ENCODE measurements at regions not wholly inside any gene's neighbourhood (a gene's known extent, or its start where the extent isn't known, plus 50 kb on each side); places are given as distances from the start of the nearest gene placed in this dataset.
A peak's percentile ranks its signal among the peaks of the same experiment; 100 is the strongest.

DNA sequence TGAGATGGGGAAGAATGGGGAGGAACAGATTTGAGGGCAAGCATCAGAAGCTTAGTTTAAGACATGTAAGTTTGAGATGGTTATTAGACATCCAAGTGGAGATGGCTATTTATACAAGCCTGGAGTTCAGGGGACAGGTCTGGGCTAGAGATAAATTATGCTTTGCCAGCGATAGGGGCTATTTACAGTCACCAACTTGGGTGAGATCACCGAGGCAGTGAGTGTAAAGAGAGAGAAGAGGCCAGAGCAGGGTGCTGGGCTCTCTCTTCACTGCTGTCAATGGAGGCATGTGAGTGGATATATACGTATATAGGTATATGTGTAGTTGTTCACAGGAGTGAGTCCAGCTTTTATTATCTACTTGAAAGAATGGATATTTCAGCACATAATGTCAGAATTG lies 81.0 kb downstream of the QPCT start:
- no peak overlapping the region for H3K4me3 ChIP-seq (ENCODE audit: low read length)
- no peak for DNase-seq (ENCODE audit: low read depth, low spot score)

DNA sequence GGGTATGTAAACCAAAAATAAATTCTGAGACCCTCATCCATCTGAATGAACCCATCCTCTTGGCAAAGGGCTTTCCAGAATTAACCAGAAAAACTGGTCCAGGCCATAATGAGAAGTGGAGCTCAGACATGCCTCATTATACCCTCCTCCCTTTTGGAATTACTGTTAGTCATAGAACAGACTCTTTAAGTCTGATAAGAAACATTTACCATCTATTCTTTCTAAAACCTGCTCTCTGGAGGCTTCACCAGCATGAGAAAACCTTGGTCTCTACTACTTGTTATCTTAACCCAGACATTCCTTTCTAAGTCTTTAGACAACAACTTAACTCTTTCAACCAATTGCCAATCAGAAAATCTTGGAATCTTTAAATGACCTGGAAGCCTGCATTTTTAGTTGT lies 82.8 kb downstream of the QPCT start:
- no peak for DNase-seq (ENCODE audit: low read depth, low spot score)
- no peak overlapping the region for H3K4me3 ChIP-seq (ENCODE audit: low read length)

DNA sequence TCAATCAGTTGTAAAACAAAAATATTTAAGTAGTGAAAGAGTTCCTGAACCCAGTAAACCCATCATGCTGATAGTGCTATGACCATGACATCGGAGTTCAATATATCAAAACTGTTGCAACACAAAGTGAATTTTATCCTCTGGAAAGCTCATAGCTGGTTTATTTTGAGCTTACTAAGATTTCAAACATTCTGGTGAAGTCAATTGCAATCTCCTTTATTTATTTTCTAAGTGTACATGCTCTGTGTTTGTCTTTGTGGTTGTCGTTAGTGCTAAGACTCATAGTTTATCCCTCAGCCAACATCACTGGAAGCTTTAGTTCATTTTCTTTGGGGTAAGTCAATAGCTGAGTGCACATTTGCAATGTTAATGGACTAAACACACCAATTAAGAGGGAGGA lies 91.9 kb downstream of the QPCT start:
- H3K4me3 ChIP-seq (ENCODE audit: low read length) = no peak overlapping the region
- DNase-seq (ENCODE audit: low read depth, low spot score) = no peak

DNA sequence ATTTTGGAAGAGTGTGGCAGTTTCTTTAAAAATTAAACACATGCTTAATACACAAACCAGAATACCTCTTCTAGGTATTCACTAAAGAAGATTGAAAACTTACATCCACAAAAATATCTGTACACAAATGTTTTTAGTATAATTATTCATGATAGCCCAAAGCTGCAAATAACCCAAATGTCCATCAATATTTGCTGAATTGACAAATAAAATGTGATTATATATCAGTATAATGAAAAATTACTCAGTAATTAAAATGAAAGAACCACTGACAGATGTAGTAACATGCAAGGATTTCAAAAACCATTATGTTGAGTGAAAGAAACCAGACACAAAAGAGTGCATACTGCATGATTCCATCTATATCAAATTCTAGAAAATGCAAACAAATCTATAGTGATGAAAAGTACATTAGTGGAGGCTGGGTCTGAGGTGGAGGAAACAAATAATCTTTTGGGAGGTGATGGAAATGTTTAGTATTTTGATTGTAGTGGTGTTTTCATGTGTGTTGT lies 94.8 kb downstream of the QPCT start:
- DNase-seq (ENCODE audit: low read depth, low spot score) = no peak

DNA sequence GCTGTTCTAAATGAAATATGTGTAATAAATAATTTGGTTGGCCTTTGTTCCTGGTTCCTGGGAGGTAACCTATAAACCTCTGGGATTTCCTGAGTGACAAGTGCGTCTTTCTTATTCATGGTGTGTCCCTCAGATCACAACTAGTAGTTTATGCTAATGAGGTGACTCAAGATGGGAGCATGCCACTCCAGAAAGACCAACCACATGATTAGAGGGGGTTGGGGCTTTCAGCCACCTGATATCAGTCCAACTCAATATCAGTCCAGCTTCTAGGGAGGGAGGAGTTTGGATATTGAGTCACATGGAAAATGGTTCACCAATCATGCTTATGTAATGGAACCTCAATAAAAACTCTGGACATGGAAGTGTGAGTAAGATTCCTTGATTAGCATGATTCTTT lies 96.6 kb downstream of the QPCT start:
- H3K4me3 ChIP-seq (ENCODE audit: low read length) = no peak overlapping the region
- no peak for DNase-seq (ENCODE audit: low read depth, low spot score)

More for the DNA sequence above, 94.8 kb downstream of the QPCT start:
- no peak overlapping the region for H3K4me3 ChIP-seq (ENCODE audit: low read length)

DNA sequence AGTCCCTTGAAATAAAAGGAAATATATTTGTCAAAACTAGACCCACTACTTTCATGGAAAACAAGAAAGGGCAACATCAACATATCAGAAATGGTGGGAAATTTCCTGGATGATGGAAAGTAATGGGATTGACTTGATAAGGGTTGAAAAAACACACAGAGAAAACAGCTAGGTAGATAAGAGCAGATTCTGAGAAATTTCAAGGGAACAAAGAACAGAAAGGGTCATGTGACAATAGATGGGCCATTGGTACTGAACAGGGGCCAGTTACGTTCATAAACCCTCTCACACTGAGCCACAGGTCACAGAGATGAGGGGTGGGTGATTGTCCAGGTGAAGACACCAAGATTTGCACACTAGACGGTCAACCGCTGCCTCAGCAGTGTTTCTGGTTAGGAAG lies 98.7 kb downstream of the QPCT start:
- H3K4me3 ChIP-seq (ENCODE audit: low read length) = no peak overlapping the region
- DNase-seq (ENCODE audit: low read depth, low spot score) = no peak

DNA sequence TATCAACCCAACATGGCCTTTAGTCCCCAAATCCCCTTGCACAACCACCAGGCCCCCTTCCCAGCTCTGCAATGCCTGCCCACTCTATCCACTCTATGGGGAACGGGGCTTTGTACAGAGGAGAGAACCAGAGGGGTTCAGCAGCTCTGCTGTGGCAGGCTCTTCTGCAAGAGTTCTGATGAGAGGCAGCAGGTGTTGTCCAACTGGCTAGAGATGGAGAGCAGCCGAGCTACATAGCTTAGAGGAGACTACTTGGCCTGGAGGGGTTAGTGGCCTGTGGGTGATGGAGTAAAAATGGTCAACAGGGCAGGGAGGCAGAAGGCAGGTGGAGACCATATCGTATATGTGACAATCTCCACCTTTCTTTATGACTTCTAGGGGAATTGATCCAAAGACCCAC lies 103.0 kb downstream of the QPCT start:
- H3K4me3 ChIP-seq (ENCODE audit: low read length) = no peak overlapping the region
- no peak for DNase-seq (ENCODE audit: low read depth, low spot score)

DNA sequence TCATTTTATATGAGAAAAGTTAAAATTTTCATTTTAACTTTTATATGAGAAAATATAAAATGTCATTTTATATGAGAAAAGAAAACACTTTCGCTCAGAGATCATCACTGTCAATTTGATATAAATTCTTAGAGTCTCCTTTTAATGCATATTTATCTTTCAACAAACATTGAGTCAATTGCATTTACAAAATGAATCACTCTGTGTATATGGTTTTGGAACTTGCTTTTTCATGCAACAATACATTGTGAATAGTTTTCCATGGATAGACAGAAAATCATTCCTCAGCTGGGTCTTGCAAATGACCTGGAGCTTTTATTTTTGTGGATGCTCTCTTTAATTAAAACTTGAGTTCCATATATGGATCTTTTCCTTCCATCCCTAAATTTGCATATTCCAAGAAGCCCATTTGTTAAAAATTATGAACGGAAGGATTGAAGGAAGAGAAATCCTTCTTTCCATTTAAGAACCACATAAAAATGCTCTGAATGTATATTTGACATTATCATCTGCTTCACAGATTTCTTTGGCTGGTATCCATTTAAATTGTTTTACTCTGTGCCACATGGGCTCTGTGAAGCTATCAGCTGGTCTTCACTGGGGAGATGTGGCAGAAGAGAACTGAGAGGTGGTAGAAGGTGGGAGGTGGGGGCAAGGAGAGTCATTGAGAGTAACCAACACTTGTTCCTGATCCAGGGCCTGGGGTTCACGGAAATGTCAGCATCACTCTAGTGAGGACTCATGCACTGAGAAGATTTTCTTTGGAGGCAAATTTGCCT lies 104.1 kb downstream of the QPCT start:
- DNase-seq (ENCODE audit: low read depth, low spot score) = no peak
- no peak overlapping the region for H3K4me3 ChIP-seq (ENCODE audit: low read length)

DNA sequence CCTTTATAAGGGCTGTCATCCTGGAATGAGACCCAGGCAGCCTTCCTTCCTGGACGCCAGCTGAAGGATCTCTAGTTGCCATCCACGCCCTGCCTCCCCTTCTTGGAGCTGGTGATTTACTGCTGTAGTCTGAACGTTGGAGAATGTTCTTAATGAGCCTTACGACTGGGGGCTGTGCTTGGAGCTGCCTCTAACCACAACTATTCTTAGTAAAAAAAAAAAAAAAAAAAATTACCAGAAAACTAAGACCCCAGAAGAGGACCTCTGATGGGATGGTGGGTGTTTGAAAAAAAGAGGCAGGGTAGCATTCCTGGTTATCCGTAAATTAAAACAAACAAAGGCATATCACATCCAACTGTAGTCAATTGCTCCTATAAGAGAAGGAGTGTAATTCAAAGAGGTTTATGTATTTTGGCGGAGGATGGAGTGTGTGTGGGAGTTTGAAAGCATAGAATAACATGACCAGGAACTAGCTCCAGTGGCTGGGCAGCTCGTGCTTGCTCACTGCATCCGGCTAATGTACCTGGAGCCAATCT lies 105.4 kb downstream of the QPCT start:
- H3K4me3 ChIP-seq (ENCODE audit: low read length) = no peak overlapping the region
- no peak for DNase-seq (ENCODE audit: low read depth, low spot score)

DNA sequence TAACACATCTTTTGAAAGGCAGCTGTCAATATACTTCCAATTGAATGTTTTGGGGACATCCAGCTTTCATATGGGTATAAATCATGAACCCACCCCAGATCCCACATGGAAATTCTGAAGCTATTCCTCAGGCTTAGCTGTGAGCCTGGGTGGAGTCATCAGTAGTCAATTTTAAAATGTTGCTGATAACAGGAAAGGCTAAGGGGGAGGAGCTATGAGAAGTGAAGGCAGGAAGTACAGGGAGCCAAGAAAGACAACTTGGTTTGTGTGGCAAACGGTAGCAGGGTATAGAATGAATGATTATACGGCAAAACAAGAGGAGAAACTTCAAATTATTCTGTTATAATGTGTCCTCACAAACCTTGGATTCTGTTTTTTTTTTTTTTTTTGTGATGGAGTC lies 108.6 kb downstream of the QPCT start:
- no peak for DNase-seq (ENCODE audit: low read depth, low spot score)
- H3K4me3 ChIP-seq (ENCODE audit: low read length) = no peak overlapping the region

DNA sequence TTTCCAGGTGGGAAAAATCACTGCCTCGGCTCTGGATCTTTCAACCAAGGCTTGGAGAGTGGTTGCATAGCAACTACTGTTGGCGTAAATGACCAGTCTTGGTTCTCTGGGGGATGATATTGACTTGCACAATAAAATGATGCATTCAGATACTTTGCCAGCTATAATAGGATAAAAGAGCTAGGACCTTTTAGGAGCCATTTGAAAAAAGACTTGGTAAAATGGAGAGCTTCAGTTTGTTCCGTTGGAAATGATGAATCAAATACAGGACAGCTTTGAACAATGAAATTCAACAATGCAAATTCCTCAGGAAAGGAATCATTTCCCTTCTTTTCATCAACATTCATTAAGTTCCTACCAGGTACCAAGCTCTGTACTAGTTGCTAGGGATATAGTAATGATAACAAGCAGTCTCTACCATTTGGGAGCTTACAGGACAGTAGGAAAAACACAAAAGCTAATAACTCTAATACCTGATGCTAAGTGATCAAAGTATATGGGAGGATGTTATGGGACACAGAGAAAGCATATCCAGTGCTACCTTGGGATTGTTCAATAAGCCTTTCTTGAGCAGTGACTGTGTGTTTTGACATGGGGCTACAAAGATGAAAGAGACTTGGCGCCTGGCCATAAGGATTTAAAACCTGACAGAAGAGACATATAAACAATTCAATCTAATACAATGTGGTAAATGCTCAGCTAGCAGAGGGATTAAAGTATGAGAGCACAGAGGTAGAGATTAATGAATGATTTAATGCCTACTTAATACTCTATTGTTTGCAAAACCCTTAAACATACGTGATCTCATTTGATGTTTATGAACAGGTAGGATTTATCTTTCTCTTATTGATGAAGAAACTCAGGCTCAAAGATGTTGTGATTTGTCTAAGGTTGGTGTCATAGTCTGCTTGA lies 110.7 kb downstream of the QPCT start:
- no peak overlapping the region for H3K4me3 ChIP-seq (ENCODE audit: low read length)
- DNase-seq (ENCODE audit: low read depth, low spot score) = peak; percentile 6

DNA sequence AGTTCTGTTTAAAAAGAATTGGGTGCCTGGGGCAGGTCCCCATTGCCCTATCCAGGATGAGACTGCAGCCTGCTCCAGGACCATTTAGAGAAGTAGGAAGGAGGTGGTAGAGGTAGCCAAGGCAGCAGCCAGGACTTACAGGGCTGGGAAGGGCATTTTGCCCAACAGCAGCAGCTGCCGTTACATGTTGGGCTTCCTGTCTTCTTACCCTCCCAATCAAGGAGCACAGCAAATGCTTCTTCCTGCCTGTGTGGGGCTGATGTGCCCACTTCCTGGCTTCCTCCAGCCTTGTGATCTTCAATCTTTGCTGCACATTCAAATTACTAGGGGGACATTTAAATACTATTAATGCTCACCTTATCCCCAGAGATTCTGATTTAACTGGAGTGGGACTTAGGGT lies 112.0 kb downstream of the QPCT start:
- DNase-seq (ENCODE audit: low read depth, low spot score) = peak; percentile 73
- H3K4me3 ChIP-seq (ENCODE audit: low read length) = no peak overlapping the region

DNA sequence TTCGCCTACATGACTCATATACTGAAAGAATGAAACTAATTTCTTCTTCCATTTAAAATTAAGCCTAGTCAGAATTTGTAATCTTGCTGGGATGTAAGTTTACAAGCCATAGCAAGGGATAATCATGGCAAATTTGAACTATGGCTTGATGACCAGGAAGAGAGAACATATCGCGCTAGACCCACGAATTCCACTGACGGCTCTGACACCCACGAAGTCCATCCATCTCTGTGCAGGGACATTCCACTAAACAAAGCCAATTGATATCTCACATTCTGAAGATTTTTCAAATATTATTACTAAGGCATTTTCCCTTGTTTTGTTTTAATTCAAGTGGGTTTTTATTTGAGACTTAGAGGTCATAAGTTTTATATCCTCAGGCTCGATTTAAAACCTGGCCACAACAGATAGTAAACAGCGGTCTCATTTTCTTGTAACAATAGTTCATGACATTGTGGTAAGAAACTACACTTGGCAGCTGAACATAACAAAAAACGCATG lies 113.0 kb downstream of the QPCT start:
- no peak for DNase-seq (ENCODE audit: low read depth, low spot score)

DNA sequence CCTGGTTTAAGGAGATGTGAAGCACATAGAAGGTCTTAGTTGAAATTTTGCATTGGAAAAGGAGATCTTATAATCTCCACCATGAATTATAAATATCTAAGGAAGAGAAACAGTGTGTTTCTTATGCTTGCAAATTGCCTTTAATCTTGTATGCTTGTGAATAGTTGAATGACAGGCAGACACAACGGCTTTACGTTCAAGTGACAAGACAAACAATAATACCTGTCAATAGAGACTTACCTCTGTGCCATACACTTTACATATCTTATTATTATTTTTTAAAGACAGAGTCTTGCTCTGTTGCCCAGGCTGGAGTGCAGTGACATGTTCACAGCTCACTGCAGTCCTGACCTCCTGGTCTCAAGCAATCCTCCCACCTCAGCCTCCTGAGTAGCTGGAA lies 113.7 kb downstream of the QPCT start:
- DNase-seq (ENCODE audit: low read depth, low spot score) = no peak
- H3K4me3 ChIP-seq (ENCODE audit: low read length) = no peak overlapping the region

More for the DNA sequence above, 113.0 kb downstream of the QPCT start:
- H3K4me3 ChIP-seq (ENCODE audit: low read length) = no peak overlapping the region

DNA sequence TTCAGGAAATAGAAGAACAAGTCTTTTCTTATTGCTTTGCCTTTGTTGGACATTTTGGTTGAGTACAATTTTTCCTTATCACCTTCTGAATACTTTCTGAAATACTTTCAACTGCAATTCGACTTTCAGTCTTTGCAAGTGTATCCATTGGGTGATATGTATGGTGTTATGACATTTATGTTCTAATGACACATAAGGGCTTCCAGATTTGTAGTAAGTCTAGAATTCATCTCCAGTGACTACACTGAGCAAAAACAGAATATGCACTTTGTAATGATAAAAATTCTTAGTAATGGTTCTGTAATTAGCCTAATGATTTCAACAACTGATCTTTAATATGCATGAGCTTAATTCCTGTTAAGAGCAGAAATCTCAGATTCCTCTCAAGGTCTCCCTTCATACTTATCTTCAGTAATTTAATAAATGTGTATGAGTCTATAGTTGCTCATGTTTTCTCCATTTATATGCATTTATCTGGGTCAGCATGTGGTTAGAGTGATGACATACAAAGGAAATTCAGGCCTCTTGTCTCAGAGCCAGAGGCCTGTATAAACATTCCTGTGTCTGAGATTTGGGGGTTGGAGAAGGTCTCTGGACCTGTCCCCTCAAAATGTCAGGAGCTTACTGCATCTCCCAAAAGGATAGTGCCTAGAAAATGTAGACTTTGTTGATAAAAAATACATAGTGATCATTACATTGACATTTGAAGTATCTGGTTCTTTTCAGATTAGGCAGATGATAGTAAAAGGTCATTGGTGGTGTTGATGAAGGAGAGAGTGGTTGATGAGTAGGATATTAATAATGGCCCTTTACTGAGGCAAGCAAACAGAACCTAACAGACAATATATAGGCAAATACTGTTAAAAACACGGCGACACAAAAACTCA lies 114.9 kb downstream of the QPCT start:
- DNase-seq (ENCODE audit: low read depth, low spot score) = no peak
- H3K4me3 ChIP-seq (ENCODE audit: low read length) = no peak overlapping the region

DNA sequence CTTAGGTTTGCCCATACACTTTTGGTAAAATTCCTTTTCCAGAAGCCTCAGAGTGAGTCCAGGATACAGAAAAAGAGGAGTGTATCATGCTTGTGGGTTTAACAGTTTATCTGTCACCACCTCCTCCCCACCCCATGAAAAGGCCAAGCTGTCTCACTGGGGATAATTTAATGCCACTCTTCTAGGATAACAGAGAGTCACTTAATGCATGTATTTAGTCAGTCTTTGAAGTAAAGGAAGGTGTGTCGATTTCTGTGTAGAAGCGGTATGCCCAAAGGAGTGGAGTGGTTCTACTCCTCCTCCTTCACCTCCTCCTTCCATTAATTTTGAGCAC lies 116.4 kb downstream of the QPCT start:
- DNase-seq (ENCODE audit: low read depth, low spot score) = no peak
- no peak overlapping the region for H3K4me3 ChIP-seq (ENCODE audit: low read length)

DNA sequence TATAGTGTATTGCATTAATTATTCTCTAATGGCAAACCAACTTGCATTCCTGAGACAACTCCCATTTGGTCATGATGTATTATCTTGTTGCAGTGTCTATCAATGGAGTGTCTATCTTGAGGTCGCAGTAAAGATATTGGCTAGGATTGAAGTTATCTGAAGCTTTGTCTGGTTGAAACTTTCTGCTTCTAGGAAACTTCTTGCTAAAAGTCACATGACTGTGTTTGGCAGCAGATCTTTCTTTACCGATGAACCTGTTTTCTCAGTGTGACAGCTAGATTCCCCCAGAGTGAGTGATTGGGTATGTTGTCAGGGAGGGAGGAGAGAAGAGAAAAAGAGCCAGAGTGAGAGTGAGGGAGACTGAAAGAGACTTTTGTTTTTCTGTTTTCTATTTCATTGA lies 119.6 kb downstream of the QPCT start:
- no peak for DNase-seq (ENCODE audit: low read depth, low spot score)
- H3K4me3 ChIP-seq (ENCODE audit: low read length) = no peak overlapping the region

DNA sequence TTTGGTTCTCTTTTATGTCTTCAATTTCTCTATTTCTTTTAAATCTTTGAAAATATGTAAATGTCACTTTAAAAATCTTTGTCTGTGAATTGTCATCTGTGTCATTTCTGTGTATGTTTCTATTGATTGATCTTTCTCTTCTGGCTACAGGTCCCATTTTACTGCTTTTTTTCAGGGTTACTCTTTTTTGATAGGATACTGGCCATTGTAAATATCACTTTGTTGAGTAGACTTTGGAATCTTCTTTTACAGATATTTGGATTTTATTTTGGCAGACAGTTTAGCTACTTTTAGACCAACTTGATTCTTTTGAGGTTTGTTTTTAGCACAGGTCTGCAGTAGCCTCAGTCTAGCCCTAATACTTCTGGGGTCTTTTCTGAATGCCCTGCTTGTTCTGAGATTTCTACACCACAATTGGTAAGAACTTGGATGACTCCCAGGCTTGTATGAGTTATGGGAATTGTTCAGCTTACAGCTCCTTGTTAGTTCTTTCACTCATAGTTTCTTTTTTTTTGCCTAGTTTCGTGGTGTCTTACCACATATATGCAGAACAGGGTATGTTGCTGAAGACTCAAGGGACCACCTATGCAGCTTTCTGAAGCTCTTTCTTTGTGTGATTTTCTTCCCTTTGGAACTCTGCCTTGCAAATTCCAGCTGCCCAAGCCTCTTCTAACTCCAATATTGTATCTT lies 122.2 kb downstream of the QPCT start:
- no peak for DNase-seq (ENCODE audit: low read depth, low spot score)

More for the DNA sequence above, 122.2 kb downstream of the QPCT start:
- no peak overlapping the region for H3K4me3 ChIP-seq (ENCODE audit: low read length)

All from Jurkat, Clone E6-1 (cell line).